SH-SY5Y (cell line): ENCODE measurements at regions not wholly inside any gene's neighbourhood (a gene's known extent, or its start where the extent isn't known, plus 50 kb on each side); places are given as distances from the start of the nearest gene placed in this dataset.

Experiments
- GATA2 ChIP-seq: IDR thresholded peaks from 2 replicates; pipeline ENCODE4 v1.6.1; 2011; ENCODE audit warnings: mild to moderate bottlenecking, low read depth, low read length
- GATA3 ChIP-seq: IDR thresholded peaks from 2 replicates; pipeline ENCODE4 v1.6.1; 2011; ENCODE audit warnings: low read depth, mild to moderate bottlenecking, low read length, moderate library complexity

DNA sequence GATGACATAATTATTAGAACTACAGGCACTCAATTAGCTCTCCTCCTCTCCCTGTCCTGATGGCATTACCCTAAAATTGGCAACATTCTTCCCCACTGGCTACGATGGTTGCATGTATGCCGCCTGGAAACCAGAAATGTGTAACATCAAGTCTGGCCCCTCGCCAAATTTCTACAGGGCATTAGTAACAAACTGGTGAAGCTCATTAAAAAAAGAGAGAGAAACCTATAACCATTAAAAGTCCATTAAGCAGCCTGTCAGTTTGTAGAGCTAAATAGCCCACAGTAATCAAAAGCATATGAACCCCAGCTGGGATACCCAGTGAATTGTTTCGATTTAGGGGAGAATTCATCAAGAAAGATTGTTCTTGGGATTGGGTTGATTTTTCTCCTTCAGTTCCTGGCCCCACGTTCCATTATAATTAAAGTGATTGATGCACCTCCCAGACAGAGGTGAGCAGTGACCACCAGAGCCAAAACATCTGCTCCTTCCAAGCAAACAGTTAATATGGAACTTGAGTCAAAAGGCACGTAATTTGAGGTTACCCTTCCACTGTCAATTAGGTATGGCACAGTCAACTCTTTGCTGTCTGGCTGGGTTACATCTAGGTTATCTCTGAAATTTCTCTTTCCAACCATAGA is 208.6 kb downstream of the C1D start:
- TF ChIP-seq GATA2 (no peak), GATA3 (no peak)
